ENCODE measurements at regions not wholly inside any gene's neighbourhood (a gene's known extent, or its start where the extent isn't known, plus 50 kb on each side); places are given as distances from the start of the nearest gene placed in this dataset.

GRCh38 chr12:125696054-125696453 is 630.8 kb downstream of the AACS start:
- H3K79me2 ChIP-seq (ENCODE audit: insufficient read depth, low read length) = no peaks in the 10 kb centered on the region
- no peaks in the 10 kb centered on the region for H4K20me1 ChIP-seq (ENCODE audit: low read depth, low read length)
- no peak overlapping the region for H2AFZ ChIP-seq (ENCODE audit: low read depth, low read length, severe bottlenecking)
- H3F3A ChIP-seq (ENCODE audit: insufficient read depth) = no peaks in the 10 kb centered on the region
- no peak overlapping the region for H3K9ac ChIP-seq (ENCODE audit: low read length)
- no peak for TF ChIP-seq EZH2phosphoT487 (conservative IDR thresholded peaks at IDR 0.05; ENCODE audit: low read length)
- no peak for TF ChIP-seq CTCF (IDR thresholded peaks at IDR 0.05; ENCODE audit: insufficient read depth, low read length, poor library complexity, severe bottlenecking)
- H3K27ac ChIP-seq (ENCODE audit: low read depth, low read length) = no peak overlapping the region
- H3K36me3 ChIP-seq (ENCODE audit: low read length) = no peaks in the 10 kb centered on the region
- H3K27me3 ChIP-seq (ENCODE audit: low read length) = no peaks in the 10 kb centered on the region
- H3K4me2 ChIP-seq (ENCODE audit: low read depth, low read length, poor library complexity, severe bottlenecking) = no peak overlapping the region
- H3K4me3 ChIP-seq (ENCODE audit: insufficient read depth, low read length, poor library complexity, severe bottlenecking) = no peak overlapping the region
- H3K9me2 ChIP-seq (replicated peaks; ENCODE audit: insufficient read depth, low read length) = no peaks in the 10 kb centered on the region
- H3K9me3 ChIP-seq (ENCODE audit: insufficient read depth, low read length) = no peaks in the 10 kb centered on the region

GRCh38 chr12:125704803-125705202 is 639.6 kb downstream of the AACS start:
- H3K9ac ChIP-seq (ENCODE audit: low read length) = no peak overlapping the region
- H3K9me3 ChIP-seq (ENCODE audit: insufficient read depth, low read length) = no peaks in the 10 kb centered on the region
- H3K36me3 ChIP-seq (ENCODE audit: low read length) = no peaks in the 10 kb centered on the region
- H2AFZ ChIP-seq (ENCODE audit: low read depth, low read length, severe bottlenecking) = no peak overlapping the region
- no peak overlapping the region for H3K4me3 ChIP-seq (ENCODE audit: insufficient read depth, low read length, poor library complexity, severe bottlenecking)
- H4K20me1 ChIP-seq (ENCODE audit: low read depth, low read length) = no peaks in the 10 kb centered on the region
- no peak overlapping the region for H3K4me2 ChIP-seq (ENCODE audit: low read depth, low read length, poor library complexity, severe bottlenecking)
- TF ChIP-seq CTCF (IDR thresholded peaks at IDR 0.05; ENCODE audit: insufficient read depth, low read length, poor library complexity, severe bottlenecking) (no peak), EZH2phosphoT487 (conservative IDR thresholded peaks at IDR 0.05; ENCODE audit: low read length) (no peak)
- no peaks in the 10 kb centered on the region for H3F3A ChIP-seq (ENCODE audit: insufficient read depth)
- no peaks in the 10 kb centered on the region for H3K27me3 ChIP-seq (ENCODE audit: low read length)
- H3K9me2 ChIP-seq (replicated peaks; ENCODE audit: insufficient read depth, low read length) = no peaks in the 10 kb centered on the region
- H3K27ac ChIP-seq (ENCODE audit: low read depth, low read length) = no peak overlapping the region
- no peaks in the 10 kb centered on the region for H3K79me2 ChIP-seq (ENCODE audit: insufficient read depth, low read length)

GRCh38 chr12:125720961-125721360 is 655.7 kb downstream of the AACS start:
- Histone ChIP-seq H3K4me3 (ENCODE audit: insufficient read depth, low read length, poor library complexity, severe bottlenecking) (no peak overlapping the region), H3K9me3 (ENCODE audit: insufficient read depth, low read length) (peaks cover 5% of the 10 kb centered on the region; the same call in 1 of the 2 replicates), H3K4me2 (ENCODE audit: low read depth, low read length, poor library complexity, severe bottlenecking) (no peak overlapping the region), H3K27ac (ENCODE audit: low read depth, low read length) (no peak overlapping the region), H3K36me3 (ENCODE audit: low read length) (no peaks in the 10 kb centered on the region), H2AFZ (ENCODE audit: low read depth, low read length, severe bottlenecking) (no peak overlapping the region), H3K27me3 (ENCODE audit: low read length) (no peaks in the 10 kb centered on the region), H3K79me2 (ENCODE audit: insufficient read depth, low read length) (no peaks in the 10 kb centered on the region), H3F3A (ENCODE audit: insufficient read depth) (no peaks in the 10 kb centered on the region), H3K9me2 (replicated peaks; ENCODE audit: insufficient read depth, low read length) (no peaks in the 10 kb centered on the region), H3K9ac (ENCODE audit: low read length) (no peak overlapping the region), H4K20me1 (ENCODE audit: low read depth, low read length) (no peaks in the 10 kb centered on the region)
- no peak for TF ChIP-seq CTCF (IDR thresholded peaks at IDR 0.05; ENCODE audit: insufficient read depth, low read length, poor library complexity, severe bottlenecking)
- no peak for TF ChIP-seq EZH2phosphoT487 (conservative IDR thresholded peaks at IDR 0.05; ENCODE audit: low read length)
